A549 (cell line): ENCODE measurements at regions not wholly inside any gene's neighbourhood (a gene's known extent, or its start where the extent isn't known, plus 50 kb on each side); places are given as distances from the start of the nearest gene placed in this dataset.

Experiments used
- ATAC-seq, 2 experiments: fragments of 200-7000 bp in 1 of 2; fragments of >200 bp in 1 of 2; cut with Nextera tagmentation in 1 of 2; cut with Tn5 transposase in 1 of 2; 3 replicates each; pipeline versions ENCODE4 v1.8.0 to v1.9.1; 2018 to 2020; ENCODE audit warnings: mild to moderate bottlenecking in 1 of 2, moderate library complexity in 1 of 2
- CTCF ChIA-PET: fragments of 300-600 bp; sonication (Branson Sonifier 250); formaldehyde crosslinking; extraction: SDS; loops from one replicate; lab custom pipeline; 2021; ENCODE audit warnings: antibody characterized with exemption, inconsistent platforms; lab: Yijun Ruan, JAX
- POLR2A ChIA-PET: fragments of 350-600 bp; formaldehyde crosslinking; extraction: SDS; loops from one replicate; lab custom pipeline; 2021; ENCODE audit warnings: antibody characterized with exemption, inconsistent platforms; lab: Yijun Ruan, JAX
- DNase-seq, 2 experiments: peaks; one replicate each; pipeline versions ENCODE4 v3.0.0 to v3.0.0-alpha.2; 2011 to 2016; ENCODE audit warnings: low read depth in 1 of 2, low spot score in 1 of 2
- FAIRE-seq: peaks from 2 replicates; lab custom pipeline; 2011; peaks lifted over from hg19 to GRCh38; lab: Jason Lieb, UNC
- H3K27ac ChIP-seq, 2 experiments: fragments of >200 bp; sonication (Bioruptor Twin); formaldehyde crosslinking; 3 replicates each; pipeline ENCODE4 v1.5.1; 2016 to 2017
- H3K4me1 ChIP-seq: fragments of >200 bp; sonication (Bioruptor Twin); formaldehyde crosslinking; 3 replicates; pipeline ENCODE4 v1.6.1; 2016
- H3K4me2 ChIP-seq: fragments of >200 bp; sonication (Bioruptor Twin); formaldehyde crosslinking; 3 replicates; pipeline ENCODE4 v1.6.1; 2016
- H3K4me3 ChIP-seq: fragments of >200 bp; sonication (Bioruptor Twin); formaldehyde crosslinking; 3 replicates; pipeline ENCODE4 v1.5.1; 2016
- H3K9me3 ChIP-seq: fragments of >200 bp; sonication (Bioruptor Twin); formaldehyde crosslinking; 3 replicates; pipeline ENCODE4 v1.6.1; 2016
- CEBPB ChIP-seq, 2 experiments: fragments of >200 bp in 1 of 2; sonication (Bioruptor Twin) in 1 of 2; formaldehyde crosslinking in 1 of 2; IDR thresholded peaks; 2 replicates each; pipeline ENCODE4 v1.6.1; 2012 to 2016
- CHD2 ChIP-seq: fragments of 150-350 bp; IDR thresholded peaks from 2 replicates; pipeline ENCODE4 v1.6.1; 2014; ENCODE audit warnings: low read length; ENCODE audit not compliant: partially characterized antibody
- CHD4 ChIP-seq: fragments of 200-600 bp; sonication (generic); IDR thresholded peaks from 2 replicates; pipeline ENCODE4 v1.6.1; 2016; ENCODE audit warnings: antibody characterized with exemption, mild to moderate bottlenecking, borderline replicate concordance
- EHF ChIP-seq: fragments of 250-450 bp; sonication (Bioruptor Pico); IDR thresholded peaks from 2 replicates; pipeline ENCODE4 v1.5.0; 2020; ENCODE audit warnings: mild to moderate bottlenecking
- EHMT2 ChIP-seq: fragments of 200-600 bp; sonication (generic); IDR thresholded peaks from 2 replicates; pipeline ENCODE4 v1.6.1; 2016; ENCODE audit warnings: antibody characterized with exemption, low read depth, mild to moderate bottlenecking, moderate library complexity
- ESRRA ChIP-seq: fragments of 150-350 bp; IDR thresholded peaks from 2 replicates; pipeline ENCODE4 v1.6.1; 2014; ENCODE audit warnings: mild to moderate bottlenecking, low read length, borderline replicate concordance
- FOSB ChIP-seq: fragments of 250-450 bp; sonication (Bioruptor Pico); IDR thresholded peaks from 2 replicates; pipeline ENCODE4 v1.5.0; 2020; ENCODE audit warnings: mild to moderate bottlenecking, moderate library complexity
- FOSL2 ChIP-seq, 2 experiments: fragments of 450-650 bp in 1 of 2; fragments of >200 bp in 1 of 2; sonication (Bioruptor Twin) in 1 of 2; formaldehyde crosslinking; IDR thresholded peaks; 2 replicates each; pipeline versions ENCODE4 v1.5.0 to v1.6.1; 2016 to 2020; ENCODE audit warnings: mild to moderate bottlenecking in 1 of 2, moderate library complexity in 1 of 2
- FOXS1 ChIP-seq: fragments of 250-450 bp; sonication (Bioruptor Pico); IDR thresholded peaks from 2 replicates; pipeline ENCODE4 v1.5.0; 2020; ENCODE audit warnings: mild to moderate bottlenecking, moderate library complexity
- GATA3 ChIP-seq: IDR thresholded peaks from 2 replicates; pipeline ENCODE4 v1.6.1; 2012; ENCODE audit warnings: borderline replicate concordance
- HEYL ChIP-seq: fragments of 250-450 bp; sonication (Bioruptor Pico); IDR thresholded peaks from 2 replicates; pipeline ENCODE4 v1.8.0; 2021; ENCODE audit warnings: mild to moderate bottlenecking, moderate library complexity
- JUN ChIP-seq, 2 experiments: fragments of >200 bp; sonication (Bioruptor Twin); formaldehyde crosslinking; IDR thresholded peaks; 2 replicates in 1 of 2; 3 replicates in 1 of 2; pipeline ENCODE4 v1.6.1; 2016 to 2017
- JUNB ChIP-seq: fragments of >200 bp; sonication (Bioruptor Twin); formaldehyde crosslinking; IDR thresholded peaks from 2 replicates; pipeline ENCODE4 v1.6.1; 2016
- KDM1A ChIP-seq: fragments of 200-600 bp; sonication (generic); IDR thresholded peaks from 2 replicates; pipeline ENCODE4 v1.6.1; 2016; ENCODE audit warnings: low read depth, mild to moderate bottlenecking
- MAFK ChIP-seq: fragments of 450-650 bp; IDR thresholded peaks from 2 replicates; pipeline ENCODE4 v1.6.1; 2014; ENCODE audit not compliant: partially characterized antibody
- NFE2L2 ChIP-seq: fragments of 150-350 bp; conservative IDR thresholded peaks from 2 replicates; pipeline ENCODE4 v1.6.1; 2014; ENCODE audit warnings: low read length
- PHF8 ChIP-seq: fragments of 200-600 bp; sonication (generic); IDR thresholded peaks from 2 replicates; pipeline ENCODE4 v1.6.1; 2016; ENCODE audit warnings: low read depth, mild to moderate bottlenecking, antibody characterized with exemption, moderate library complexity, borderline replicate concordance
- RAD21 ChIP-seq, 2 experiments: fragments of >200 bp in 1 of 2; sonication (Bioruptor Twin) in 1 of 2; formaldehyde crosslinking in 1 of 2; IDR thresholded peaks in 1 of 2; conservative IDR thresholded peaks in 1 of 2; 2 replicates in 1 of 2; 3 replicates in 1 of 2; pipeline ENCODE4 v1.6.1; 2012 to 2018; ENCODE audit warnings: inconsistent platforms in 1 of 2
- RCOR1 ChIP-seq: fragments of 150-350 bp; IDR thresholded peaks from 2 replicates; pipeline ENCODE4 v1.6.1; 2014; ENCODE audit warnings: antibody characterized with exemption, low read length, low read depth
- RNF2 ChIP-seq: fragments of 200-600 bp; sonication (generic); IDR thresholded peaks from 2 replicates; pipeline ENCODE4 v1.6.1; 2016; ENCODE audit warnings: low read depth, mild to moderate bottlenecking, antibody characterized with exemption, moderate library complexity, borderline replicate concordance
- ZC3H11A ChIP-seq: fragments of 450-650 bp; IDR thresholded peaks from 2 replicates; pipeline ENCODE4 v1.6.1; 2014; ENCODE audit warnings: antibody characterized with exemption, mild to moderate bottlenecking
- ZFP36 ChIP-seq: fragments of 450-650 bp; IDR thresholded peaks from 2 replicates; pipeline ENCODE4 v1.6.1; 2014; ENCODE audit warnings: borderline replicate concordance; ENCODE audit not compliant: partially characterized antibody
- ZNF302 ChIP-seq: fragments of 250-450 bp; sonication (Bioruptor Pico); IDR thresholded peaks from 2 replicates; pipeline ENCODE4 v1.9.0; 2021; ENCODE audit warnings: inconsistent platforms, mild to moderate bottlenecking, moderate library complexity
- ZSCAN20 ChIP-seq: fragments of 250-450 bp; sonication (Bioruptor Pico); IDR thresholded peaks from 2 replicates; pipeline ENCODE4 v1.8.0; 2022; ENCODE audit warnings: mild to moderate bottlenecking, moderate library complexity
- WGBS: methylation state at CpG from one replicate; pipeline ENCODE4 v1.1.6; 2017; ENCODE audit errors: missing lambda C conversion rate; 5-methylcytosine and 5-hydroxymethylcytosine counted together
- TF ChIP-seq, protein P1 (sequence below): fragments of 150-350 bp; IDR thresholded peaks from 2 replicates; pipeline ENCODE4 v1.6.1; 2014; ENCODE audit warnings: low read depth, mild to moderate bottlenecking, low read length
- TF ChIP-seq, protein P2 (sequence below): IDR thresholded peaks from 2 replicates; pipeline ENCODE4 v1.6.1; 2012
- TF ChIP-seq, protein P3 (sequence below): fragments of 200-600 bp; sonication (generic); IDR thresholded peaks from 2 replicates; pipeline ENCODE4 v1.6.1; 2016; ENCODE audit warnings: antibody characterized with exemption, mild to moderate bottlenecking, moderate library complexity
- TF ChIP-seq, protein P4 (sequence below): fragments of 250-450 bp; sonication (Bioruptor Pico); IDR thresholded peaks from 2 replicates; pipeline ENCODE4 v1.5.0; 2021; ENCODE audit warnings: mild to moderate bottlenecking, moderate library complexity, borderline replicate concordance
- TF ChIP-seq, protein P5 (sequence below): fragments of 450-650 bp; IDR thresholded peaks from 2 replicates; pipeline ENCODE4 v1.6.1; 2014; ENCODE audit warnings: antibody characterized with exemption

DNA sequence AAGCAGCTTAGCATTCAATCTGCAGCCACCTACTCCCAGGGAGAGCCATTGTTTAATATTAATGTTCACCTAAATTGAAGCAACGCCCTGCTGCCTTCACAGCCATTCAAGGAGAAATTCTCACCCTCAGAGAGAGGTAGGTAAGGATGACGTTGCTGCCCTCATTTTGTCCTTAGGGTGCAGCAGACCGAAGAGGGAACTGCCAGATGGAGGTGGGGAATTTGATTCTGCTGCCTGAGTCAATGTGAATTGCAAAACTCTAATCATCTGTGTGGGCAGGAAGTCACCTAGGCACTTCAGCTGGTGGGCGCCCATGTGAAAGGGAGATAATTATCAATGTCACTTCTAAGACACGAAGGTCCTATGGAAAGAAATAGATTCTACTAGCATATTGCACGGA lies 503.4 kb downstream of the TBC1D4 start:
- POLR2A ChIA-PET, result no interaction called here
- ATAC-seq (no peak), DNase-seq (no peak), FAIRE-seq (no peak)
- Histone ChIP-seq H3K4me2 (no peak overlapping the region), H3K4me3 (no peak overlapping the region), H3K4me1 (no peaks in the 10 kb centered on the region), H3K9me3 (no peaks in the 10 kb centered on the region), H3K27ac (no peak overlapping the region)
- TF ChIP-seq PHF8 (no peak), ZFP36 (no peak), ZC3H11A (no peak), HEYL (no peak), FOXS1 (CRISPR knock-in tag) (no peak), NFE2L2 (no peak), ZSCAN20 (CRISPR knock-in tag) (no peak), JUNB (no peak), CHD4 (no peak), CHD2 (no peak), EHF (CRISPR knock-in tag) (no peak), FOSB (CRISPR knock-in tag) (no peak), ZNF302 (no peak)
- TF ChIP-seq, protein P1, sequence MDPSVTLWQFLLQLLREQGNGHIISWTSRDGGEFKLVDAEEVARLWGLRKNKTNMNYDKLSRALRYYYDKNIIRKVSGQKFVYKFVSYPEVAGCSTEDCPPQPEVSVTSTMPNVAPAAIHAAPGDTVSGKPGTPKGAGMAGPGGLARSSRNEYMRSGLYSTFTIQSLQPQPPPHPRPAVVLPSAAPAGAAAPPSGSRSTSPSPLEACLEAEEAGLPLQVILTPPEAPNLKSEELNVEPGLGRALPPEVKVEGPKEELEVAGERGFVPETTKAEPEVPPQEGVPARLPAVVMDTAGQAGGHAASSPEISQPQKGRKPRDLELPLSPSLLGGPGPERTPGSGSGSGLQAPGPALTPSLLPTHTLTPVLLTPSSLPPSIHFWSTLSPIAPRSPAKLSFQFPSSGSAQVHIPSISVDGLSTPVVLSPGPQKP, result no peak
- TF ChIP-seq, protein P2, sequence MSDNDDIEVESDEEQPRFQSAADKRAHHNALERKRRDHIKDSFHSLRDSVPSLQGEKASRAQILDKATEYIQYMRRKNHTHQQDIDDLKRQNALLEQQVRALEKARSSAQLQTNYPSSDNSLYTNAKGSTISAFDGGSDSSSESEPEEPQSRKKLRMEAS, result no peak
- TF ChIP-seq, protein P3, sequence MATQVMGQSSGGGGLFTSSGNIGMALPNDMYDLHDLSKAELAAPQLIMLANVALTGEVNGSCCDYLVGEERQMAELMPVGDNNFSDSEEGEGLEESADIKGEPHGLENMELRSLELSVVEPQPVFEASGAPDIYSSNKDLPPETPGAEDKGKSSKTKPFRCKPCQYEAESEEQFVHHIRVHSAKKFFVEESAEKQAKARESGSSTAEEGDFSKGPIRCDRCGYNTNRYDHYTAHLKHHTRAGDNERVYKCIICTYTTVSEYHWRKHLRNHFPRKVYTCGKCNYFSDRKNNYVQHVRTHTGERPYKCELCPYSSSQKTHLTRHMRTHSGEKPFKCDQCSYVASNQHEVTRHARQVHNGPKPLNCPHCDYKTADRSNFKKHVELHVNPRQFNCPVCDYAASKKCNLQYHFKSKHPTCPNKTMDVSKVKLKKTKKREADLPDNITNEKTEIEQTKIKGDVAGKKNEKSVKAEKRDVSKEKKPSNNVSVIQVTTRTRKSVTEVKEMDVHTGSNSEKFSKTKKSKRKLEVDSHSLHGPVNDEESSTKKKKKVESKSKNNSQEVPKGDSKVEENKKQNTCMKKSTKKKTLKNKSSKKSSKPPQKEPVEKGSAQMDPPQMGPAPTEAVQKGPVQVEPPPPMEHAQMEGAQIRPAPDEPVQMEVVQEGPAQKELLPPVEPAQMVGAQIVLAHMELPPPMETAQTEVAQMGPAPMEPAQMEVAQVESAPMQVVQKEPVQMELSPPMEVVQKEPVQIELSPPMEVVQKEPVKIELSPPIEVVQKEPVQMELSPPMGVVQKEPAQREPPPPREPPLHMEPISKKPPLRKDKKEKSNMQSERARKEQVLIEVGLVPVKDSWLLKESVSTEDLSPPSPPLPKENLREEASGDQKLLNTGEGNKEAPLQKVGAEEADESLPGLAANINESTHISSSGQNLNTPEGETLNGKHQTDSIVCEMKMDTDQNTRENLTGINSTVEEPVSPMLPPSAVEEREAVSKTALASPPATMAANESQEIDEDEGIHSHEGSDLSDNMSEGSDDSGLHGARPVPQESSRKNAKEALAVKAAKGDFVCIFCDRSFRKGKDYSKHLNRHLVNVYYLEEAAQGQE, result no peak
- CTCF ChIA-PET, result no interaction called here
- 45% methylated on average over 6 of the region's 6 CpGs for WGBS

DNA sequence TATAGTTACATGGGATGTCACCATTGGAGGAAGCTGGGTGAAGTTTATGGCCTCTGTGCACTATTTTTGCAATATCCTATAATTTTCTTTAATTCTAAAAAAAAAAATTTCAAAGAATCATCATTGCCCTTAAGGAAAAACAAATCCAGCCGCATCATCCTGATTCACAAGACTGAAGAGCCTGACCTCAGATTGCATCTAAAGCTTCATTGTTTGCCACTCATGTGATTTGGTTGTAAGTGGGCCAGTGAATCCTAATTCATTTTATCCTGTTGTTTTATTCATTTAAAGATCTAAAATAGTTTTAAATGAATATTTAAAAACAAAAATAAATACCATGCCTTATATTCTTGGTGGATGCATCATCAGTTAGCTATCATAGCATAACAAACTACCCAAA lies 504.5 kb downstream of the TBC1D4 start:
- TF ChIP-seq RAD21 (conservative IDR thresholded peaks at IDR 0.05 in 1 of 2, IDR thresholded peaks at IDR 0.05 in 1 of 2) (no peak), RCOR1 (no peak), JUNB (no peak), RNF2 (no peak), KDM1A (no peak)
- TF ChIP-seq, all 56 proteins: peak for 0
- FAIRE-seq (no peak), DNase-seq (no peak), ATAC-seq (no peak)
- H3K4me2 ChIP-seq, result no peak overlapping the region
- no peaks in the 10 kb centered on the region for H3K4me1 ChIP-seq
- WGBS, result 63% methylated on average over 1 of the region's 1 CpG
- H3K27ac ChIP-seq, result no peak overlapping the region
- H3K9me3 ChIP-seq, result no peaks in the 10 kb centered on the region
- no peak overlapping the region for H3K4me3 ChIP-seq
- ChIA-PET POLR2A (no interaction called here), CTCF (no interaction called here)

DNA sequence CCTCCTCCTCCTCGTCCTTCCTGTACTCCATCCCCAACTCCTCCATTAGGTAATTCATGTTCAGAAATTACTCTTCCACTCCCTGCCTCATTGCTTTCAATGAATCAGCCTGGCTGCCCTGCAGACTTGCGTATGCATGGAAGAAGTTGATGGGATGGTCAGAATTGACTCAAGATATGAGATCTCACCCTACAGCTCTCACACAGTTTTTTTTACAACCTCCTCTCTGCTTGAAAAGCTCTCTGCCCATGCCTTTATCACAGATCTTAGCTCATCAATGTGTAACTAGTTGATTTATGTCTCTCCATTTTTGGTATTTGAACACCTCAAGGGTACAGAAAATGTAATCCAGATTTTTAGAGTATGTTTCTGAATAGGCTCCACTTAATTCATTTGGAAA lies 506.9 kb downstream of the TBC1D4 start:
- Histone ChIP-seq H3K4me3 (no peak overlapping the region), H3K27ac (no peak overlapping the region), H3K4me2 (no peak overlapping the region), H3K9me3 (no peaks in the 10 kb centered on the region), H3K4me1 (no peaks in the 10 kb centered on the region)
- CTCF ChIA-PET, result no interaction called here
- DNase-seq (no peak), ATAC-seq (no peak), FAIRE-seq (no peak)
- TF ChIP-seq, protein P4, sequence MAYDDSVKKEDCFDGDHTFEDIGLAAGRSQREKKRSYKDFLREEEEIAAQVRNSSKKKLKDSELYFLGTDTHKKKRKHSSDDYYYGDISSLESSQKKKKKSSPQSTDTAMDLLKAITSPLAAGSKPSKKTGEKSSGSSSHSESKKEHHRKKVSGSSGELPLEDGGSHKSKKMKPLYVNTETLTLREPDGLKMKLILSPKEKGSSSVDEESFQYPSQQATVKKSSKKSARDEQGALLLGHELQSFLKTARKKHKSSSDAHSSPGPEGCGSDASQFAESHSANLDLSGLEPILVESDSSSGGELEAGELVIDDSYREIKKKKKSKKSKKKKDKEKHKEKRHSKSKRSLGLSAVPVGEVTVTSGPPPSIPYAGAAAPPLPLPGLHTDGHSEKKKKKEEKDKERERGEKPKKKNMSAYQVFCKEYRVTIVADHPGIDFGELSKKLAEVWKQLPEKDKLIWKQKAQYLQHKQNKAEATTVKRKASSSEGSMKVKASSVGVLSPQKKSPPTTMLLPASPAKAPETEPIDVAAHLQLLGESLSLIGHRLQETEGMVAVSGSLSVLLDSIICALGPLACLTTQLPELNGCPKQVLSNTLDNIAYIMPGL, result no peak
- TF ChIP-seq ESRRA, result no peak
- TF ChIP-seq GATA3, result no peak
- TF ChIP-seq, protein P5, sequence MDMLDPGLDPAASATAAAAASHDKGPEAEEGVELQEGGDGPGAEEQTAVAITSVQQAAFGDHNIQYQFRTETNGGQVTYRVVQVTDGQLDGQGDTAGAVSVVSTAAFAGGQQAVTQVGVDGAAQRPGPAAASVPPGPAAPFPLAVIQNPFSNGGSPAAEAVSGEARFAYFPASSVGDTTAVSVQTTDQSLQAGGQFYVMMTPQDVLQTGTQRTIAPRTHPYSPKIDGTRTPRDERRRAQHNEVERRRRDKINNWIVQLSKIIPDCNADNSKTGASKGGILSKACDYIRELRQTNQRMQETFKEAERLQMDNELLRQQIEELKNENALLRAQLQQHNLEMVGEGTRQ, result no peak
- no peak for TF ChIP-seq FOSL2 (IDR thresholded peaks at IDR 0.05)
- no peak for TF ChIP-seq FOSL2 (CRISPR knock-in tag; IDR thresholded peaks at IDR 0.05)
- TF ChIP-seq ZC3H11A, result no peak
- no peak for TF ChIP-seq CEBPB (IDR thresholded peaks at IDR 0.05)
- no peak for TF ChIP-seq MAFK
- TF ChIP-seq FOSB (CRISPR knock-in tag), result no peak
- no peak for TF ChIP-seq HEYL
- no peak for TF ChIP-seq EHMT2
- TF ChIP-seq JUN (IDR thresholded peaks at IDR 0.05), result no peak
- 47% methylated on average over 2 of the region's 2 CpGs for WGBS
- POLR2A ChIA-PET, result no interaction called here
